Breast epithelium (tissue), 3 donors: ENCODE measurements at regions not wholly inside any gene's neighbourhood (a gene's known extent, or its start where the extent isn't known, plus 50 kb on each side); places are given as distances from the start of the nearest gene placed in this dataset.

Experiments used
- POLR2A ChIP-seq: fragments of 450-650 bp; IDR thresholded peaks from one replicate; pipeline ENCODE4 v1.6.1; 2016; ENCODE audit warnings: antibody characterized with exemption, mild to moderate bottlenecking, moderate library complexity
- TF ChIP-seq, protein P1 (sequence below), 3 donors: fragments of 450-650 bp; IDR thresholded peaks; one replicate each; pipeline ENCODE4 v1.5.1; 2016 to 2017; ENCODE audit warnings: antibody characterized with exemption in 3 of 3, mild to moderate bottlenecking in 3 of 3, moderate library complexity in 3 of 3

DNA sequence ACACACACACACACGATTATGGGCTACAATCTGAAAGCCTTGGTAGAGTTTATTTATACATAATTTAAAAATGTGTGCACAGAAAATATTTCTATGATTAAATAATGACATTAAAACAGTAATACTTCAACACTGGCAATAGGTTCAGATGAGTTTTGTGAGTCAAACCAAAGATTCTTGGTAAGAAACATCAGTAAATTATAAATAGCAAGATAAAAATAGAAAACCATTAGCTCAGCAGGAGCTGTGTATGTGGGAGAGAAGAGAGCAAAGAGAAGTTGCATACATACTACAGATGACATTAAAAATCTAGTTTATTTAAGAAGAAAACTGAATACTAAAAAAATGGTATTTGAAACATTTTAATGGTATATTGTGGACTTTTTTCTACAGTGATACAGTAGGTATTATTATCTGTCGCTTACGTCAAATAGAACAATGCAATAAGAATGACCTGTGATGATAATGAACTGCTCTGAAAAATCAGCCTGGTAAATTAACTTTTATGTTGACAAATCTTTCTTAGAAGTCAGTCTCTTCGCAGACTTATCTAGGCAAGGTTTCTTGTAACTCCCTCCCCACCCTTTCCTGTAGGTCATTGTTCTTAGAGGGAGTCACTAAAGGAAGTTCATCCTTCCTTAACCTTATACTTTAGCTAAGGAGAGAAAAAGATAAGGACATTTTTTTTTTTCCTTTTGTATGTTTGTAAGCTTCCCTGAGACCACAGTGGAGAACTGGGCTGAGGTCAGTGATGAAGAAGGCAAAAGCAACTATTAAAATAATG lies 149.3 kb downstream of the GJA1 start:
- TF ChIP-seq, protein P1, sequence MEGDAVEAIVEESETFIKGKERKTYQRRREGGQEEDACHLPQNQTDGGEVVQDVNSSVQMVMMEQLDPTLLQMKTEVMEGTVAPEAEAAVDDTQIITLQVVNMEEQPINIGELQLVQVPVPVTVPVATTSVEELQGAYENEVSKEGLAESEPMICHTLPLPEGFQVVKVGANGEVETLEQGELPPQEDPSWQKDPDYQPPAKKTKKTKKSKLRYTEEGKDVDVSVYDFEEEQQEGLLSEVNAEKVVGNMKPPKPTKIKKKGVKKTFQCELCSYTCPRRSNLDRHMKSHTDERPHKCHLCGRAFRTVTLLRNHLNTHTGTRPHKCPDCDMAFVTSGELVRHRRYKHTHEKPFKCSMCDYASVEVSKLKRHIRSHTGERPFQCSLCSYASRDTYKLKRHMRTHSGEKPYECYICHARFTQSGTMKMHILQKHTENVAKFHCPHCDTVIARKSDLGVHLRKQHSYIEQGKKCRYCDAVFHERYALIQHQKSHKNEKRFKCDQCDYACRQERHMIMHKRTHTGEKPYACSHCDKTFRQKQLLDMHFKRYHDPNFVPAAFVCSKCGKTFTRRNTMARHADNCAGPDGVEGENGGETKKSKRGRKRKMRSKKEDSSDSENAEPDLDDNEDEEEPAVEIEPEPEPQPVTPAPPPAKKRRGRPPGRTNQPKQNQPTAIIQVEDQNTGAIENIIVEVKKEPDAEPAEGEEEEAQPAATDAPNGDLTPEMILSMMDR (IDR thresholded peaks at IDR 0.05): no peak
- TF ChIP-seq POLR2A: no peak
